ENCODE measurements at regions not wholly inside any gene's neighbourhood (a gene's known extent, or its start where the extent isn't known, plus 50 kb on each side); places are given as distances from the start of the nearest gene placed in this dataset.

GRCh38 chr2:12514168-12514567, 202.6 kb upstream of the TRIB2 start:
- no peak for TF ChIP-seq CTCF (IDR thresholded peaks at IDR 0.05)
- no peak for TF ChIP-seq ZFX (IDR thresholded peaks at IDR 0.05; ENCODE audit: borderline replicate concordance)

Measured in 22Rv1 (cell line).